Retina (tissue), 1 donor: ENCODE measurements at regions not wholly inside any gene's neighbourhood (a gene's known extent, or its start where the extent isn't known, plus 50 kb on each side); places are given as distances from the start of the nearest gene placed in this dataset.
"Not testable (repeated sequence)": the region's sequence is repeated elsewhere in the genome, so short reads cannot be mapped to it uniquely, and the experiment has no call there.

Source experiments
- DNase-seq: peaks from one replicate; pipeline ENCODE4 v3.0.0-alpha.2; 2016

DNA sequence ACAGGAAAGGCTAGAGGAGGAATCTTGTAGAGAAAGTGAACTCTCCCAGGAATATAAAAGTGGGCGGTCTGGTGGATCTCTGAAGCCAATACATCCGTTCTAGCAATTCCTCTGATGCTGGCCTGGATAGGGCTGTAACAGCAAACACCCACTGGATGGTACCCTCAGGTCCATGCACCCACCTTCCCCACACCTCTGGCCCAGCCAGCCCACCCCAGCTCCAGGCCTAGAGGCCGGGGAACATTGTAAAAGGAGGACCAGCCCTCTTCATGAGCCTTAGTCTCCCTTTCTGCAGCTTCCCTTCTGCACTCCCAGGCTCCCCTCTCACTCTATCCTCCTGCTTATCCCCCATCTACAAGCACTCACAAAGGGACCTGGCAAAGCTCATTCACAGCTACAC lies 443.9 kb downstream of the BUD13 start:
- DNase-seq: no peak

DNA sequence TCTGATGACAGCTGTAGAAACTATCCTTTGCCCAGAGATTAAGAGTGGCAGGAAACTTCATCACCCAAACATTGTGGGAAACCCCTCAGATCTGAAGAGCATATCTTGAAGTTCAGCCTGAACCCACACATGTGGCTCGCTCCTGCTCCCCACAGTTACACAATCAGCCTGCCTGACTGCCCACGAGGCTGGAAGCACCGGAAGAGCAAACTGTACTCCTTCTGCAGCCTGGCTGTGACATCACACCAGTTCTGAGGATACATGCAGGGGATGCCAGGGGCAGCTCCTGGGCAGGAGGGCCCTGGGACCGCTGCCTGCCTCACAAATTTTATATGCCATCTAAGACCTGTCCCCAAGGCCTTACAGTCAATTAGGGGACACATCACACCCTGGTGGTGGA lies 444.4 kb downstream of the BUD13 start:
- DNase-seq: no peak

DNA sequence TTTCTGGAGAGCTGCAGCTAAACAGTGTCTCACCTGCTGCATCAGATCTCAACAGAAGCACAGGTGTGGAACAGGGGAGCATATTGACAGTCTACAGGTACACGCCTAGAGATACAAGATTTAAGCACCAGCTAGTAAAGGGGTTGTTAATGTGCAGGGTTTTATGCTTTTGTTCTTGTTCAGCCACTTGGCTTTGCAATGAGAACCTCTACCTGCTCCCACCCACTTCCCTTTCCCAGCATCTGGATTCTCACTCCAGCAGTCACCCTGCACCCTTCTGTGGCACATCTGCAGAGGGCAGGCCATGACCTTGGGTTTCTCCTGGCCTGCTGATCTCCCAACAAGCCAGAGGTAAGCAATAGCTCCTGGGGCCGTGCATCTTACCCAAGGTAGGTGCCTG lies 446.6 kb downstream of the BUD13 start:
- no peak for DNase-seq

DNA sequence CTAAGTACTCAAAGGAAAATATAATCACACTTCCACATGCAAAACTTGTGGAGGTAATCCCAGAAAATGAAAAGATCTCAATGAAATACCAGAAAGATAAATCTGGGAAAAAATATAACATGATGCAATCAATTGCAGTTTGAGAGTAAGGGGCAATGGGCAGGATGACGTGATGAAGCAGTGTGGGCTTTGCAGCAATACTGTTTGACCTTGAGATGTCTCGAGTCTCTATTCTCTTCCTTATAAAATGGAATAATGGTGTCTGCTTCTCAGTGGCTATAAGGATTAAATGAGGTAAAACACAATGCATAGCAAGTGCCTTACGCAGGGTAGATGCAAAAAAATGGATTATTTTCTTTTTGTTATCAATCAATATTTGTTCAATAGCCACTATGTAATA lies 447.5 kb downstream of the BUD13 start:
- DNase-seq: no peak

DNA sequence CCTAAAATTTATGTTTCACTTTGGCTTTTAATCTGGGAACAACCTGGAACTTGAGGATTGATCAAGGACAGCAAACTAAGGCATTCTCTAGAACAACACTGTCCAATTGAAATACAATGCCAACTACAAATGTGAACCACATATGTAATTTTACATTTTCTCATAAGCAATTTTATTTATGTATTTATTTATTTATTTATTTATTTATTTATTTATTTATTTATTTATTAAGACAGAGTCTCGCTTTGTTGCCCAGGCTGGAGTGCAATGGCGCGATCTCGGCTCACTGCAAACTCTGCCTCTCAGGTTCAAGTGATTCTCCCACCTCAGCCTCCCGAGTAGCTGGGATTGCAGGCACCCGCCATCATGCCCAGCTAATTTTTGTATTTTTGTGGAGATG lies 448.7 kb downstream of the BUD13 start:
- DNase-seq: not testable (repeated sequence)

DNA sequence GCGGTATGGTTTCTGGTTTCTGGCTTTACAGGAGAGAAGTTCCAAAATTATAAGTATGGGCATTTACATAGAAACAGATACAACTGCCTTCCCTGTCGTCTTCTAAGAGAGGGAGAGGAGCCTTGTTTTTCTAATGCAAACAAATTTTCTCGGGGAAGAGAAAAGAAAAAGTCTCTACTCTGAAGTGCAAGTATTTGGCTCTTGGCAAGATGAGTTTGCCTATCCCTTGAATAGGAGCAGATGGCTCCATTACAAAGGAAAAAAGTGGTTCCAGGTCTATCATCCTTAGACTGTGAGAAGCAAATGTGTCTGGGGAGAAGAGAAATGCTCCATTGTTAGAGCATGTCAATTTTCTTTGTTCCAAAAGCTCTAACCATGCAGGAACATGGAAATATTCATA lies 455.6 kb downstream of the BUD13 start:
- DNase-seq: no peak

DNA sequence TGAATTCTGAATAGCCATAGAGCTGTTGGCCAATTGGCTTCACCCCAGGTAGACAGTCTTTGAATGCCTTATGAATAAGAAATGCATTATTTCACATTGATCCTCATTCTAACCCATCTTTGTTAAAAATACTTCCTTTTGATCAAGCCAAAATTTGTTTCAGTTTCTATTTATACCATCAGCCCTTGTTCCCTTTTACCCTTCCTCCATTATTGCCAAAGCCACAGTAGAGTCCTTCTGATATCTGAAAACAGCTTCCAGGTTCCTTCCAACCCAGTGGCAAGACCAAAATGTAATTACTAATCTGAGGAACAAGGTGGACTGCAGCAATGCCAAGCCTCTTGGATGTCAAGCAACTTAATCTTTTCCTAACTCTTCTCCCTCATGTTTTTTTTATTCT lies 458.8 kb downstream of the BUD13 start:
- no peak for DNase-seq

DNA sequence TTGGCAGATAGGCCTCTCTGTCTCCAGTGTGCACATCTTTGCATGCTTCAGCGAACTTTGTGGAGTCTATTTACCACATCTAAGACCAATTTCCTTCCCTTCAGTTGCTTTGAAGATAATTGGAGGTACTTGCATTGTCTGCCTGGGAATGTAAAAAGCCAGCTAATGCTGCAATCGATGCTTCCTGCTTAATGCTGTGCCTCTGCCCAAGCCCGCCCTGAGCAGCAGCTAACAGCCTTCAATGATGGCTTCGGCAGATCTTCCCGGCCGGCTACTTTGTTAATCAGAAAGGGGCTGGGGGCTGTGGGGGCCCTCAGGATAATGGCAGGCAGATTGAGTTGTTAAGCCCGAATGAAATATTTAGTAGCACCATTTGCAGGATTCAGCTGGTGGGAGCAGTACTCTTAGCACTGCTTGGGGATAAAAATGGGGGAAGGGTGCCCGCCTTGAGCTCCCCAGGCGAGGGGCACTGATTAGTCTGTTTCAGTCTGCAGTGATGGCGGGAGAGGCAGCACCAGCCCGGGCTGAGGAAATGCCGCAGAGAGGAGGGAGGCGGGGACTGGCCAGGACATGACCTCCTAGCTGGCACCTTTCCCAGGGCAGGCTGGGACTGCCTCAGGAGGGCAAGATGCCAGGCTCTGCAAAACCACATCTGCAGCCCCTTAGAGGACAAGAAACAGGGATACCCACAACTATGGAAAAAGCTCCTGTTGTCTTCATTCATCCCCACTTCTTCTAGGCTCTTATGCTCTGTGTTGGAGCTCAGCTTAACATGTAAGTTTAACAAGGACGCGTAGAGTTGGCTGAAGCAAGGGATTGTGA lies 460.0 kb downstream of the BUD13 start:
- peak; percentile 89 for DNase-seq

DNA sequence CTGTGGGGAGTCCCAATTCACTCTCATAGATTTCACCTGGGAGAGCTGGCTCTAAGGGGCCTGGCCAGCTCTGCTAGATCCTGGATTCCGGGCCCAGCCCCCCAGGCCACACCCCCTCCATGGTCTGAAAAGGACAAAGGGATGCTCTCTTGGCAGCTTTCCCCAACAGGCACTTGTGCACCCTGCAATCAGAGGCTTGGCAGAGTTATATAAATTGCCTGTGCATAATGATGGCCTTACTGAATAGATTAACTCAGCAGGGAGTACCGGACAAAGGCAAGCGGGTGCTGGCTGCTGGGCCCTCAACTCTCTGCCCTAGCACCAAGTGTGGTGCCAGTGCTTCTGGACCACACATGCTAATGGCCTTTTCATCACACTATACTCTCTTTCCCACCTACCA lies 461.6 kb downstream of the BUD13 start:
- peak; percentile 60 for DNase-seq

DNA sequence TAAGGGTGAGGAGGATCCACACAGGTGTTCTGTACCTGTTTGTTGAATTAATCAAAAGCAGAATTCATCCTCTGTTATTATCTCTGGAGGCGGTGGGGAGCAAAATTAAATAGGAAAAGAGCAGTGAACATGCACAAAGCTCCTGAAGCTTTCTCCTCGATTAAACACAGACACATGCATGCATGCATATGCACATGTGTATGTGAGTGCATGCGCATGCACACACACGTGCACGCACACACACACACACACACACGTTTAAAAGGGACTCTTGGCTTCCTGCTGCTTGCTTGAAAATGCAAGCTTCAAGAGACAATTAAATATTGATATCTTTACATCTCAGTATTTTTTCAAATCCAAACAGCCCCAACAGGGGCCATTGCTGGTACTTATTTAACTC lies 462.1 kb downstream of the BUD13 start:
- DNase-seq: no peak

DNA sequence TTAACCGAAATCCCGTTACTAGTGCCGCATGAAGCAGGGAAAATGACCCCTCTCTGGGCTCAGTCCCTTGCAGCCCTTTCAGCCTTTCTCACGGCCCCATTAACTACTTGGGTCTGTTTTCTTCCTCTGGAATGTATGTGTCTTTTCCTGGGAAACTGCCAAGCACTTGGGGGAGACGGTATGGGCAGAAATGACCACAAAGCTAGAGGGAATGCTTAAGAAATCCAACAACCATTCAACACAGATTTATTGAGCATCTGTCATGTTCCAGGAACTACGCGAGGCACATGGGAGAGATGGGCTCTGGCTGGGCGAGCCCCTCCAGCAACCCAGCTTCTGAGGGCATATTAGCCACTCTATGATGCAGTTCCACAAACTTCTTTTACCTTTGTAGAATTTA lies 462.6 kb downstream of the BUD13 start:
- no peak for DNase-seq

DNA sequence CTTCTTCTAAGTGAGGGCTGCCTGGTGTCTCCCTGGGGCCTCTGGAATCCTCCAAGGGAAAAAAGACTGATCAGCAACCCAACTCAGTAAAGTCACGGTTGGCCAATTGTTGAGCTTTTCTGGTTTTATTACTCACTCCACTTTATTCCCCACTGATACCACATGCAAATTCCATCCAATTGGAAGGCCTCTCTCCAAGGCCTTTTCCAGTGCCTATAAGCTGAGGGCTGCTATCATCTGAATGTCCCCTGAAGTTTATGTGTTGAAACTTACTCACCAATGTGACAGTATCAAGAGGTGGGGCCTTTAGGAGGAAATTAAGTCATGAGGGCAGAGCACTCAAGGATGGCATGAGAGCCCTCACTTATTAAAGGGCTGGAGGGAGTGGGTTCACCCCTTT lies 463.3 kb downstream of the BUD13 start:
- no peak for DNase-seq

DNA sequence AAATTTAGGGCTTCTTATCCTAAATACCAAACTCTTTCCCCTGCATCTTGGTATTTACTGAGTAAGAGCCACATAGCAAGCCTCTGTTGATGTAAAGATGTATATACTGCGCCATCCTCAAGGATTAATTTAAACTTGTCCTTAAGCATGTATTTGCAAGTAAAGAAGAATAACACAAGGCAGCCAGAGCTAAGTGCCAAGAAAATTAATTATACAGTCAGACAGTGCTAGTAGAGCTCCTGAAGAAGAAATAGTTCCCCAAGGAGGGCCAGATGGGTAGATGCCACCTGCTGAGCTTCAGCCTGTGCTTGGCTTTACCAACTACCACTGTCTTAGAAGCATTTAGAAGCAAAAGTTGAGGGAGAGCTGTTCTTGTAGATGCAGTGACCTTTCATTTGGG lies 470.0 kb downstream of the BUD13 start:
- no peak for DNase-seq

DNA sequence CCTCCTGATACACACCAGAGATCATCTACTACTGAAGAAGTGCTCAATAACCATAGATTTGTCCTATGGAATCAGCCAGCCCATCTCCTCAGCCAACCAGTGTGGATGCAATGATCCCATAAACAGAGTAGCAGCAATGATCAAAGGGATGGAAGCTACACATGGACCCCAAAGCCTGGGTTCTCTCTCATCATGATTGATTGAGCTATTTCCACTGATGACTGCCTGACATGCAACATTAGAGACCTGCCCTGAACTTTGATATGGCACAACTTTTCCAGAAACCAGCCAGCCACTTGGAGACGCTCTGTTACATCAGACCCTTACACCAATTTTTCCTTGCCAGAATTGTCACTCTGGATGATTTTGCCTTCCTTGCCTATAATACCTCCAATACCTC lies 471.6 kb downstream of the BUD13 start:
- DNase-seq: no peak

DNA sequence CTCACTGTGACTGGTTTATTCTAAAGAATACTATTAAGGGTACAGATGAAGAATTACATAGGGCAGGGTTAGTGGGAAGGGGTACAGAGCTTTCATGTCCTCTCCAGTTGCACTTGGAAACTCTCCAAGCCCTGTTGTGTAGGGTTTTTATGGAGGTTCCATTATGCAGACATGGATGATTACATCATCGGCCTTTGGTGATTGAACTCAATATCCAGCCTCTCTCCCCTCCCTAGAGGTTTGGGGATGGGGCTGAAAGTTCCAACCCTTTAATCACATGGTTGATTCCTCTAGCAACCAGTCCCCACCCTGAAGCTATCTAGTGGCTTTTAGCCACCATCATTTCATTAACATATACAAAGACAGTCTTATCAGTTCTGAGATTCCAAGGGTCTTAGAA lies 472.6 kb downstream of the BUD13 start:
- DNase-seq: no peak

DNA sequence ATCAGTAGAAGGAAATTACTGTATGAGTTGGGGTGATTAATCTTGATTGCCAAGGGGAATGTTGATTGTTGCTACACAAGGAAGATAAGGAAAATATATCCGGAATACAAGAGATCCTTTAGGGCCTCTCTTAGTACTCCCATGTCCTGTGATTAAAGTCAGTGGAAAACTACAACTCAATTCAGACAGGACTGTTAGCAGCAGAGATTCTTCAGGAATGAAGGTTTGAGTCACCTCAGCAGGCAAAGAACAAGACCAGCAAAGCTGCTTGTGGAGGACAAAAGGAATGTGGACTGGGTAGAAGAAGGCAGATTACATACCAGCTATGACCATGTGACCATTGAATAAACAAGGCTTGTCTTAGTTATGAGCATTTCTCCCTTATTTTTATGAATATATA lies 478.2 kb downstream of the BUD13 start:
- DNase-seq: no peak

DNA sequence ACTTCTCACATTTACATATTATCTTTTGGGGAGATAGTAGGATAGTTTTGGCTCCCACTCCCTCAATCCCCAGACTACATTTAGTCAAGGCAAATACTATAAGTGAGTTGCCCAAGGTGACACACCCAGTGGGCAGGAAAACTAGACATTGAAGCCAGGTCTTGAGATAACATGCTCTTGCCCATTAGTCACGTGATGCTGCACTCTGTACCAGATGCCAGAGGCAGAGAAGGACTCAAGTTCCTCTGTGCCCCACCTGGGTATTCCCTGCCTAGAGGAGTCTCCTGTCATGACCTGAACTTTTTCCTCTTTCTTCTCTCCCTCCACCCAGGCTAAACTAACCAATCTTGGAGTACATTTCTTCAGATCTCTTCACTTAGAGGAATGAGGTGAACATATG lies 484.9 kb downstream of the BUD13 start:
- no peak for DNase-seq

DNA sequence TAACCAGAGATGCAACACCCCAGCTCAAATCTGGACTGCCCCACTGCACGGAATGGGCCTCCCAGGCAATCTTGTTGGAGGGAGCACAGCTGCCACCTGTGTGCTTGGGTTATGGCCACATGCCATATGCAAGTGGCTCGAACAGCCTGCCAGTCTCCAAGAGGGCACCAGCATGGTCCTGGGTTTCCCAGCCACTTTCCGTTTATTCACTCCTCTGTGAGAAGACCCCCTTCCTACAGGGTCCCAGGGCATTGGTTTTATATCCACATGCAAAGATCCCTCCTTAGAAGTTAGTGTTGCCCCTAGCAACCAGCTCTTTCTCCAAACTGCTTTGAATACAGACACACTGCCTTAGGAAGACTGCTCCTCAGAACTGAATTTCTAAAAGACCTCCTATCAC lies 487.8 kb downstream of the BUD13 start:
- no peak for DNase-seq

DNA sequence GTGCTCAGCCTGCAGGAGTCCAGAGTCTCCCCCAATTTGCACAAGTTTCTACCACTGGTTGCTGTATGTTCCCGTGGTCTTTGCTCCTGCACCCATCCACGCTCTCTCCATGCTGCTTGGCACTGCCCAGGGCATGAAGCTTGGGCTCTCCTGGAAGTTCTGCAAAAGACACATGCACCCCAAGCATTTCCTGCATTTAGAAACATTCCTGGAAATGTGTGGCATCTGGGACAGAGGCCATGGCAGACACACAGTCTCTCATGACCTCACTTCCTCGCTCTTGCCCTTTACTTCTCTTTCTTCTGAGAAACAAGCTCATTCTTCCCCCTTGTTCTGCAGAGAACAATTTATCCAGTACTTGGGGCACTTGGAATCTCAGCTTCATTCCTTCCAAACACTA lies 489.5 kb downstream of the BUD13 start:
- DNase-seq: no peak

DNA sequence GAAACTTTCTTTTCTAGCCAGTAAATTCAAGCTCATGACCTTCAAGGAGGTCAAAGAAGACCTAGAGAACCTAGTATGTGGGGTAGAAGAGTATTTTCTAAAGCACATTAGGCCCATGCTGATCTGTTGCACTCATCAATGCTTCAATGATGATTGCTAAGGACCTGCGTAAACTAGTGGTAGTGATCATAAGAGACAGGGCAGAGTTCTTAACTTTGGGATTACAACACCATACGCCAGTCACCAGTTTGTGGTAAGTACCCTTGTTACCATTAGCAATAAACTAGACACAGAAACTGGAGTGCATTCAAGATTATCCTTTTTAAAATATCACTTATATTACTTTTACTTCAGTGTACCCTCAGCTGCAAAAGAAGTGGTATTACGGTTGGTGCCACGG lies 490.3 kb downstream of the BUD13 start:
- DNase-seq: no peak

DNA sequence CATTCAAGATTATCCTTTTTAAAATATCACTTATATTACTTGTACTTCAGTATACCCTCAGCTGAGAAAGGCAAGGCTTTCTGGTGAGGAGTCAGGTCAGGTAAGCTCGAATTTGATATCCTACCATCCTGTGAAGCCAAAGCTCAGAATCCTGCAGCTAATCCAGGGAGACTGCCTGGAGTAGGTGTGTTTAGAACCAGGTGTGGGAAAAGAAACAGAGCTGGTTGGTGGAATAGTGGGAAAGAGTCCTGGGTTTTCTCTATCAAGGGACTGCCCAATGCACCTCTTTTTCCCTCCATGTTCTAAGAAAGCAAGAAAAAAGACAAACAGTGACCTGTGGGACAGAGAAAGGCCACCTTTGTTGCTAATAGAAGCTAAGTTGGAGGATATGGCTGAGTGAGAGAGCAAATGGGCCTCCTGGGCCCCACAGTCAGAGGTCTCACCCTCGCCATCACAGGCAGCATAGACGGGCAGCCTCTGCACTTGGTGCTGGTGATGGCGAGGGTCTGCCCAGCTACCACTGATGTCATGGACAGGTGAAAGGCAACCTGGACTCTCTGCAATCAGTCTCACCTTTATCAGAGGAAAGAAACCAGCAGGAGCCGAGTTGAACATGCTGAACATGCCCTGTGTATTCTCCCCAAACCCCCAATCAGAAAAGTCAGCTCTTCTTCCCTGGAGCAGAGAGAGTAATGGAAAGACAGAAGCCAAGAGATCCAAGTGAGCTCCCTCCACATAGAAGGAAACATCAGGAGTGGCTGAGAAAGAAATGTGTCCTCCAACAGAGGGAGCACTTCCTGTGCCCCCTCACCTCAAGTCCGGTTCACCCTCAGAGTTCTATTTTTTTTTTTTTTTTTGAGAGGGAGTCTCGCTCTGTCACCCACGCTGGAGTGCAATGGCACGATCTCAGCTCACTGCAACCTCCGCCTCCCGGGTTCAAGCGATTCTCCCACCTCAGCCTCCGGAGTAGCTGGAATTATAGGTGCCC lies 491.3 kb downstream of the BUD13 start:
- no peak for DNase-seq

DNA sequence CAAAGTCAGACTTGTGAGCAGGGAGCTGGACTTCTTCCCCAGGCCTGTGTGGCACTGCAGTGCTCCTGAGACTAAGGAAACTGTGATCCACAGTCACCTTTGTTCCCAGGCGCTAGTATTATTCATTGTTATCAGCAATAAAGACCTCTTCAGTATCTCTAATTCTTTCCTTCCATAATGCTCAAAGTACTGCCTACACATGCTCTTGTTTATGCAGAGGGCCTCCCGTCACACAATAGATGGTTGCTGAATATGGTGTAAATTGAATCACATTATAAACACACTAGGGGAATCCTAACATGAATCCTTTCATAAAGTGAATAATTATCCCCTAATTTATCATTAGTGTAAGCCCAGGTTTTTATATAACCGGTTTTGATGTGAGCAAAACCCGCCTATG lies 493.3 kb downstream of the BUD13 start:
- DNase-seq: no peak

DNA sequence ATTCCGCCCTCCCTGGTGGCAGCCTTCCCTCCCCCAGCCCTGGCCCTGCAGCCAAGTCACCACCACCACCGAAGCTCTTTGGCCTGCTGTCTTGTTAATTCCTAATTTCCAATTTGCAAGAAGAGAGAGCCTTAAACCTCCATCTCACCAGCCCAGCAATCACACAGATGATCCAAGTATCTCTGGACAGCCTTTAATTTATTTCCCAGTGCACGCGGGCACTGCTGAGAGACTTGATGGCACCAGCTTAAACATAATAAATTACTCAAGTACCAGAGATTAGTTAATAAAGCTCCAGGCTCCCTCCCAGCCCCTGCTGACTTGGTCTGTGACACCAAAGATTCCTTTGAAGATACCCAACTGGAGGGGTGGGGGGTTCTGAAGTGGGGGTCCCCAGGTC lies 494.7 kb downstream of the BUD13 start:
- DNase-seq: no peak
